Retinal pigment epithelial cell (primary cell): ENCODE measurements at regions not wholly inside any gene's neighbourhood (a gene's known extent, or its start where the extent isn't known, plus 50 kb on each side); places are given as distances from the start of the nearest gene placed in this dataset.

Experiments
- DNase-seq: peaks from one replicate; pipeline ENCODE4 v3.0.0-alpha.2; 2010; ENCODE audit warnings: low read depth
- H3K4me3 ChIP-seq: 2 replicates; pipeline ENCODE4 v1.5.1; 2011; ENCODE audit warnings: mild to moderate bottlenecking, low read length, control low read depth, moderate library complexity
- CTCF ChIP-seq: conservative IDR thresholded peaks from 2 replicates; pipeline ENCODE4 v1.5.1; 2011; ENCODE audit warnings: low read depth, low read length, control low read depth, inconsistent platforms

GRCh38 chr1:9448132-9449109, 90.8 kb upstream of the SLC25A33 start:
- no peak for DNase-seq
- H3K4me3 ChIP-seq = no peak overlapping the region
- peak; percentile 41 for TF ChIP-seq CTCF

DNA sequence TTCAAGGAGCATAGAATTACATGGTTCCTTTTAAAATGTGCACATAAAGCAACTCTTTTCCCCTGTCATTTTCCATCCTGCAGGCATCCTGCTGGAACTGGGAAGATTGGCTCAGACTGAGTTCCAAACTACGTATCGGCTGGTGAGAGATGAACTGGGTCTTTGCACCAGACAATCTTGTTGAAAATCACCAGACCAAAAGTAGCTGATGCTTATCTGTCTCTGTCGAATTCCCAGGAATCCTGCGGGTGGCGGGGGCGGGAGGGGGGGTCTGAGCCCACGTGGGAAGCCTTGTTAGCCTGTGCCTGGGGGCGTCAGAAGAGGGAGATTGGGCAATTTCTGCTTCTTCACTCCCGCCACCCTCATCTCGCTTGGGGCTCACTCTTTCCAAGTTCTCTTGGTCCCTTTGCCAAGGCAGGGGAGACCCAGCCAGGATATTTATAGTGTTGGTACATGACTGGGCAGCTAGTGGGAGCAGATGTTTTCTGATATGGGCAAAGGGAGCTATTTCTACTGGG, 90.1 kb upstream of the SLC25A33 start:
- no peak overlapping the region for H3K4me3 ChIP-seq
- DNase-seq = peak; percentile 76
- no peak for TF ChIP-seq CTCF

DNA sequence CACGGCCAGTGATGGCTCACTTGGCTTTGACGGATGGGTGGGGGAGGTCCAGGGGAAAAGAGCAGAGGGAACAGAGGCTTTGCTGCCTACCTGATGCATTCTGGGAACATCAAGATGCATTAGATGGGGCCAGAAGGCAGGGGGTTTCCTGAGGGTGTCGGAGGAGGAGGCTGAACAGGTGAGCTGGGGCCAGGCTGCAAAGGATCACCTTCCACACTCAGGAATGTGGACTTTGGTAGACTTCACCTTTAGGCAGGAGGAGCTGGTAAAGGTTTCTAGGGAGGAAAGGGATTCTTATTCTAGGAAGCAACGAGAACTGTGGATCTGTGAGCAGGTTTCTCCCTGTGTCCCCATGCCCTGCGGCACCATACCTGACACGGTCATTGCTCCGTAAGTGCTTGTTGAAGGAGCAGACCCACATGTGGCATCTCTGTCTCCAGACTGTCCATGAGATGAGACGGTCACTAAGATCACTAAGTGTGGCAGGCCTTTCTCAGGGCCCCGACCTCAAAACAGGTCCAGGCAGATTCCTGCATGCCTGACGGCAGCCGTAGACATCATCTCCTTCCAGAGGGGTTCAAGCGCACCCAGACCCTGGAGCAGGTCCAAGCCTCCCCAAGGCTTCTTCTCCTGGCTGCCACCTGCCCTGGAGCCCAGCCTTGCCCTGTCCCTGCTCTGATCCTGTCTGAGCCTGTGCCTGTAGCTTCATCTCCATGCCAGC, 89.1 kb upstream of the SLC25A33 start:
- DNase-seq = no peak
- no peak for TF ChIP-seq CTCF
- H3K4me3 ChIP-seq = no peak overlapping the region

DNA sequence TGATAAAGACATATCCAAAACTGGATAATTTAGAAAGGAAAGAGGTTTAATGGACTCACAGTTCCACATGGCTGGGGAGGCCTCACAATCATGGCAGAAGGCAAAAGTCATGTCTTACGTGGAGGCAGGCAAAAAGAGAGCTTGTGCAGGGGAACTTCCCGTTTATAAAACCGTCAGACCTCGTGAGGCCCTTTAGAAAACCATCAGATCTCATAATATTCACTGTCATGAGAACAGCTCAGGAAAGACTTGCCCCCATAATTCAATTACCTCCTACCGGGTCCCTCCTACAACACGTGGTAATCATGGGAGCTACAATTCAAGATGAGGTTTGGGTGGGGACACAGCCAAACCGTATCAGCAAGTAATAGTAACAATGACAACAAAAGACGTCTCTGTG, 88.2 kb upstream of the SLC25A33 start:
- no peak for DNase-seq
- H3K4me3 ChIP-seq = no peak overlapping the region
- TF ChIP-seq CTCF = no peak

DNA sequence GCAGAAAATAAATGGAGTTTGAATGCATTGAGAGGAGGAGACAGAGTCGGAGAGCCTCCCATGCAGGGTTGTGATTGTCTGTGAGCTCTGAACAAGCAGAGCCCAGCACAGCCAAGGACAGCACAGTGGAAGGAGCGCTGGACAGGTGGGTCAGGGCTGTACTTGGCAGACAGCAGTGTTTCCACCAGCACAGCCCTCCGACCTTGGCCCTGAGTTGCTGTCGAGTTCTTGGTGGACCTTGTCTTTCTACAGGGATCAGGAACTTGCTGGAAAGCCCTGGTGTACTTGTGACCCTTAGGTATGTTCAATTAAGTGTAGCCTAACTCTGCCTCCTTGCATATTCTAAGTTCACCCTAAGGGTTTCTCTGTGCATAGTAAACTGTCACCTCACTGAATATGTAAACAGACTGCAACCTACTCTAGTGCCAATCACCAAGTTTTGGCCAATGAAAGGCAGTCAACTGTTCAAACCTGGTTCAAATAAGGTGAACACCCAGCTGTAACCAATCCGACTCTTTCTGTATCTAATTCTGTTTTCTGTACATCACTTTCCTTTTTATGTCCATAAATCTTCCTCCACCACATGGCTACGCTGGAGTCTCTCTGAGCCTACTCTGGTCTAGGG, 86.6 kb upstream of the SLC25A33 start:
- no peak for TF ChIP-seq CTCF
- H3K4me3 ChIP-seq = no peak overlapping the region
- DNase-seq = no peak

- no peak for DNase-seq
- no peak for TF ChIP-seq CTCF
These were observed 85.9 kb upstream of the SLC25A33 start for GRCh38 chr1:9453375-9453774.

More at GRCh38 chr1:9453375-9453774, 85.9 kb upstream of the SLC25A33 start:
- no peak overlapping the region for H3K4me3 ChIP-seq
